HepG2 (cell line): ENCODE measurements at regions not wholly inside any gene's neighbourhood (a gene's known extent, or its start where the extent isn't known, plus 50 kb on each side); places are given as distances from the start of the nearest gene placed in this dataset.

ENCODE experiments used
- ELF1 ChIP-seq: sonication (generic); formaldehyde crosslinking; IDR thresholded peaks from 2 replicates; pipeline ENCODE4 v1.4.0; 2020; ENCODE audit warnings: missing genetic modification reagents
- FOXM1 ChIP-seq: sonication (generic); formaldehyde crosslinking; IDR thresholded peaks from 2 replicates; pipeline ENCODE4 v1.5.0; 2020; ENCODE audit warnings: missing genetic modification reagents
- HMGA1 ChIP-seq: sonication (generic); formaldehyde crosslinking; conservative IDR thresholded peaks from 2 replicates; pipeline ENCODE4 v1.4.0; 2020; ENCODE audit warnings: missing genetic modification reagents
- ISX ChIP-seq: sonication (generic); formaldehyde crosslinking; conservative IDR thresholded peaks from 2 replicates; pipeline ENCODE4 v1.5.0; 2020; ENCODE audit warnings: missing genetic modification reagents
- MEIS1 ChIP-seq: sonication (generic); formaldehyde crosslinking; IDR thresholded peaks from 2 replicates; pipeline ENCODE4 v1.9.0; 2021; ENCODE audit warnings: mild to moderate bottlenecking, missing genetic modification reagents, moderate library complexity, borderline replicate concordance
- MEIS2 ChIP-seq: sonication (generic); formaldehyde crosslinking; IDR thresholded peaks from 2 replicates; pipeline ENCODE4 v1.9.0; 2021; ENCODE audit warnings: mild to moderate bottlenecking, missing genetic modification reagents
- MTERF4 ChIP-seq: sonication (generic); formaldehyde crosslinking; IDR thresholded peaks from 2 replicates; pipeline ENCODE4 v1.8.0; 2023; ENCODE audit warnings: mild to moderate bottlenecking, missing genetic modification reagents
- NFE2L1 ChIP-seq: sonication (generic); formaldehyde crosslinking; IDR thresholded peaks from 2 replicates; pipeline ENCODE4 v1.4.0; 2020; ENCODE audit warnings: missing genetic modification reagents, mild to moderate bottlenecking, borderline replicate concordance
- PCBP2 ChIP-seq: fragments of 200-400 bp; formaldehyde crosslinking; optimal IDR thresholded peaks from 2 replicates; pipeline ENCODE3; 2018; ENCODE audit warnings: low read length, low read depth; ENCODE audit not compliant: poor library complexity, severe bottlenecking
- RAD21 ChIP-seq: fragments of 450-650 bp; formaldehyde crosslinking; IDR thresholded peaks from 2 replicates; pipeline ENCODE4 v1.5.0; 2020; ENCODE audit warnings: mild to moderate bottlenecking
- RAD51 ChIP-seq: fragments of 450-650 bp; IDR thresholded peaks from 2 replicates; pipeline ENCODE4 v1.6.1; 2016; ENCODE audit warnings: borderline replicate concordance
- SMAD3 ChIP-seq: sonication (generic); formaldehyde crosslinking; IDR thresholded peaks from 2 replicates; pipeline ENCODE4 v1.4.0; 2020; ENCODE audit warnings: missing genetic modification reagents
- SMC3 ChIP-seq: IDR thresholded peaks from 2 replicates; pipeline ENCODE4 v1.6.1; 2011; ENCODE audit warnings: low read length, improper control_type of control experiment
- ZBTB2 ChIP-seq: sonication (generic); formaldehyde crosslinking; IDR thresholded peaks from 2 replicates; pipeline ENCODE4 v1.8.0; 2022; ENCODE audit warnings: low read depth, missing genetic modification reagents
- ZBTB43 ChIP-seq: sonication (generic); formaldehyde crosslinking; conservative IDR thresholded peaks from 2 replicates; pipeline ENCODE4 v1.4.0; 2020; ENCODE audit warnings: missing genetic modification reagents
- ZHX1 ChIP-seq: sonication (generic); formaldehyde crosslinking; IDR thresholded peaks from 2 replicates; pipeline ENCODE4 v1.8.1; 2022; ENCODE audit warnings: low read depth, mild to moderate bottlenecking, missing genetic modification reagents
- ZNF101 ChIP-seq: sonication (generic); formaldehyde crosslinking; IDR thresholded peaks from 2 replicates; pipeline ENCODE4 v1.4.0; 2020; ENCODE audit warnings: mild to moderate bottlenecking, low read depth, missing genetic modification reagents, borderline replicate concordance
- ZNF18 ChIP-seq: sonication (generic); formaldehyde crosslinking; IDR thresholded peaks from 2 replicates; pipeline ENCODE4 v1.8.0; 2022; ENCODE audit warnings: mild to moderate bottlenecking, missing genetic modification reagents; ENCODE audit not compliant: insufficient replicate concordance
- ZNF414 ChIP-seq: sonication (generic); formaldehyde crosslinking; IDR thresholded peaks from 2 replicates; pipeline ENCODE4 v1.5.0; 2020; ENCODE audit warnings: missing genetic modification reagents
- ZNF747 ChIP-seq: sonication (generic); formaldehyde crosslinking; IDR thresholded peaks from 2 replicates; pipeline ENCODE4 v1.8.1; 2023; ENCODE audit warnings: missing genetic modification reagents, mild to moderate bottlenecking, borderline replicate concordance

- TF ChIP-seq ZBTB2 (CRISPR knock-in tag) (0 out of 2 replicates have a peak, but pooled peaks have one; percentile 32), MEIS1 (no peak; the same call in 1 of the 2 replicates), HMGA1 (CRISPR knock-in tag) (no peak), SMAD3 (0 out of 2 replicates have a peak, but pooled peaks have one; percentile 30), ZBTB43 (0 out of 2 replicates have a peak, but pooled peaks have one; percentile 60), MEIS2 (CRISPR knock-in tag) (no peak), PCBP2 (no peak), ZHX1 (0 out of 2 replicates have a peak, but pooled peaks have one; percentile 40), ZNF101 (CRISPR knock-in tag) (no peak), ZNF414 (peak; percentile 20; the same call in 1 of the 2 replicates), FOXM1 (no peak), RAD21 (CRISPR knock-in tag) (0 out of 2 replicates have a peak, but pooled peaks have one; percentile 32), RAD51 (0 out of 2 replicates have a peak, but pooled peaks have one; percentile 14), ZNF747 (CRISPR knock-in tag) (no peak), ISX (CRISPR knock-in tag) (0 out of 2 replicates have a peak, but pooled peaks have one; percentile 69), MTERF4 (no peak), SMC3 (0 out of 2 replicates have a peak, but pooled peaks have one; percentile 12), NFE2L1 (CRISPR knock-in tag) (no peak), ELF1 (CRISPR knock-in tag) (peak; percentile 79), ZNF18 (CRISPR knock-in tag) (peak; percentile 56)
These were observed 55.7 kb upstream of the TNFAIP3 start (continued) for GRCh38 chr6:137811121-137811915.
